ENCODE measurements at regions not wholly inside any gene's neighbourhood (a gene's known extent, or its start where the extent isn't known, plus 50 kb on each side); places are given as distances from the start of the nearest gene placed in this dataset.
"Not testable (repeated sequence)": the region's sequence is repeated elsewhere in the genome, so short reads cannot be mapped to it uniquely, and the experiment has no call there.

DNA sequence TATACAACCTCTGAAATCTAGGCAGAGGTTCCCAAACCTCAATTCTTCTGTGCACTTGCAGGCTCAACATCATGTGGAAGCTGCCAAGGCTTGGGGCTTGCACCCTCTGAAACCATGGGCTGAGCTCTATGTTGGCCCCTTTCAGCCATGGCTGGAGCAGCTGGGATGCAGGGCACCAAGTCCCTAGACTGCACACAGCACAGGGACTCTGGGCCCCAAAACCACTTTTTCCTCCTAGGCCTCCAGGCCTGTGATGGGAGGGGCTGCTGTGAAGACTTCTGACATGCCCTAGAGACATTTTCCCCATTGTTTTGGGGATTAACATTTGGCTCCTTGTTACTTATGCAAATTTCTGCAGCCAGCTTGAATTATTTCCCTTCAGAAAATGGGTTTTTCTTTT is 250.4 kb downstream of the ERMARD start:
- not testable (repeated sequence) for H3K36me3 ChIP-seq (ENCODE audit: insufficient read depth, low read length); H3K4me3 ChIP-seq (ENCODE audit: low read depth in 1 of 2, low read length in 2 of 2); H3K27ac ChIP-seq (ENCODE audit: low read depth, low read length); H3K4me1 ChIP-seq (ENCODE audit: insufficient read depth, low read length); H3K9me3 ChIP-seq (ENCODE audit: low read length); H3K9ac ChIP-seq (ENCODE audit: low read length); H3K27me3 ChIP-seq (ENCODE audit: control insufficient read depth in 1 of 2, insufficient read depth in 2 of 2, low read length in 2 of 2)

DNA sequence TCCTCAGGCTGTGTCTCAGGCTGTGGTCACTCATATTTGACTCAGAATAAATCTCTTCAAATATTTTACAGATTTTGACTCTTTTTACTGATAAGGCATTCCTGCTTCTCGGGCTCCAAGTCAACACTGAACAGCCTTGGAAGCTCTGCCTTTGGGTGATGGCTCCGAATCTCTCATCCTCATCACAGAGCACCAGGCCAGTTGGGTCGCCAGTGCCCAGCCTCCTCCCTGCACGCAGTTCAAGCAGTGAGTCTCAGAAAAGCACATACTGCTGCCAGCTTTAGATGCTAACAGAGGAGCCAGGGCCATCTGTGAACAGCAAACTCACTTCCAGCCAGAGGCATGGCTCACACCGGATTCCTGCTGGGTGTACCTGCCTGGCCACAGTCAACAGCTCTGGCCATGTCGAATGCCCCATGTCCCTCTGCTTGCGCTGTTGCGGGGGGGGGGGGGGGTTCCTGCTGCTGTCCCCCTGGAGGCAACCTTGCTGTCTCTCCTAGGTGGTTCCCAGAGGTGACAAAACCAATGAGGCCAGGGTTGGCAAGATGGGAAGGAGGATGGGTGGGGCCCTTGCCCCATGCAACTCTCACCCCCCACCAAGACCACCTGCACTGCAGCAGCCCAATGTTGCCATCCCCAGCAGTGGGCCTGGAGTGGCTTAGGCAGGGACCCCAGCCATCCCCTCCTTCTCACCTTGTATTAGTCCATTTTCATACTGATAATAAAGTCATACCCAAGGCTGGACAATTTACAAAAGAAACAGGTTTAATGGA is 248.8 kb downstream of the ERMARD start:
- H3K9me3 ChIP-seq (ENCODE audit: low read length), result no peaks in the 10 kb centered on the region
- H3K9ac ChIP-seq (ENCODE audit: low read length), result no peak overlapping the region
- H3K4me1 ChIP-seq (ENCODE audit: insufficient read depth, low read length), result no peaks in the 10 kb centered on the region
- no peaks in the 10 kb centered on the region for H3K36me3 ChIP-seq (ENCODE audit: insufficient read depth, low read length)
- H3K4me3 ChIP-seq (ENCODE audit: low read depth in 1 of 2, low read length in 2 of 2), result no peak overlapping the region
- no peak overlapping the region for H3K27ac ChIP-seq (ENCODE audit: low read depth, low read length)
- no peaks in the 10 kb centered on the region for H3K27me3 ChIP-seq (ENCODE audit: control insufficient read depth in 1 of 2, insufficient read depth in 2 of 2, low read length in 2 of 2)

DNA sequence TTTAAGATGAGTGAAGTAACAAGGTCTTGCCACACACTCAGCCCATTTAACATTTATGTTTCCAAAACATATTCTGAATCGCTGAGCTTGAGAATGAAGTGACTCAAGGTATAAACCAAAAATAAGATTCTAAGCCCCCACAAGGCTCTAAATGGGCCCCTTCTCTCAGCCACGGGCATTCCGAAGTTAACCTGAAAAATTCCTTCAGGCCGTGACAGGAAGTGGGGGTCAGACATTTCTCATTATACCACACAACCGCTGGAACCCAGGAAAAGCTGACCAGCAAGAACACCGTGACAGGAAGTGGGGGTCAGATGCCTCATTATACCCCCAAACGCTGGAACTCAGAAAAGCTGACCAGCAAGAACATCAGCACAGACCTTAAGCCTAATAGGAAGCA is 247.9 kb downstream of the ERMARD start:
- Histone ChIP-seq H3K36me3 (ENCODE audit: insufficient read depth, low read length) (no peaks in the 10 kb centered on the region), H3K27me3 (ENCODE audit: control insufficient read depth in 1 of 2, insufficient read depth in 2 of 2, low read length in 2 of 2) (no peaks in the 10 kb centered on the region), H3K9ac (ENCODE audit: low read length) (no peak overlapping the region), H3K9me3 (ENCODE audit: low read length) (no peaks in the 10 kb centered on the region), H3K27ac (ENCODE audit: low read depth, low read length) (no peak overlapping the region), H3K4me1 (ENCODE audit: insufficient read depth, low read length) (no peaks in the 10 kb centered on the region), H3K4me3 (ENCODE audit: low read depth in 1 of 2, low read length in 2 of 2) (no peak overlapping the region)

DNA sequence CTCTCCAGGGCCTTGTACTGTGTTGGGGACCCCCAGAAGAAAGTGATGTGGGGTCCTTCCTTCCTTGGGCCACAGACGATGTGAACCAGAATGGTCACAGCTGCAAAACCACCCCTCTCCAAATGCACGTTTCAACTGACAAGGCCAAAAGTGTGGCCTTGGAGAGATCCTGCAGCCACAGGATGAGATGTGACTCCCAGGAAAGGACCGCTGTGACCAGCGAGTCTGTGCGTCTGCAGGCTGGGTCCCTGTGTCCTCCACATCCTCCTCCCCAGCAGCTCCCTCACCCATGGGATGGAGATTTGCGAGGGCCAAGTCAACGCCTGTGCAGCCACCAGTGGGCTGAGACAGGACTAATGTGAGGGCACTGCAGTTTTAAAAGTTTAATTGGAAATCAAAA is 247.0 kb downstream of the ERMARD start:
- no peaks in the 10 kb centered on the region for H3K36me3 ChIP-seq (ENCODE audit: insufficient read depth, low read length)
- H3K27ac ChIP-seq (ENCODE audit: low read depth, low read length), result no peak overlapping the region
- no peaks in the 10 kb centered on the region for H3K4me1 ChIP-seq (ENCODE audit: insufficient read depth, low read length)
- no peaks in the 10 kb centered on the region for H3K9me3 ChIP-seq (ENCODE audit: low read length)
- no peaks in the 10 kb centered on the region for H3K27me3 ChIP-seq (ENCODE audit: control insufficient read depth in 1 of 2, insufficient read depth in 2 of 2, low read length in 2 of 2)
- H3K9ac ChIP-seq (ENCODE audit: low read length), result no peak overlapping the region
- H3K4me3 ChIP-seq (ENCODE audit: low read depth in 1 of 2, low read length in 2 of 2), result no peak overlapping the region

DNA sequence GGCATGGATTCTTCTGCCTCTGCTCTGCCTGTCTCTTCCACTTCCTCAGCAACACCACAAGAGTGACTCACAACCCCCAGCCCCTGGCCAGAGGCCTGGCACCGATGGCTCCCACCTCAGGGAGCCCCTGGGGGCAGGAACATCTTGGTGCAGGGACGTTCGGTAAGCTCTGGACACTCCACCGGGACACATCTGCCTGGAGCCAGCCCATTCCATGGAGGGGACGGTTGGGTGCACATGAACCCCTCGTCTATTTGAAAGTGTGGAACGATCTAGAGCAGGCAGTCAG is 246.5 kb downstream of the ERMARD start:
- H3K36me3 ChIP-seq (ENCODE audit: insufficient read depth, low read length), result no peaks in the 10 kb centered on the region
- H3K4me1 ChIP-seq (ENCODE audit: insufficient read depth, low read length), result no peaks in the 10 kb centered on the region
- H3K9ac ChIP-seq (ENCODE audit: low read length), result no peak overlapping the region
- no peak overlapping the region for H3K4me3 ChIP-seq (ENCODE audit: low read depth in 1 of 2, low read length in 2 of 2)
- no peaks in the 10 kb centered on the region for H3K9me3 ChIP-seq (ENCODE audit: low read length)
- H3K27me3 ChIP-seq (ENCODE audit: control insufficient read depth in 1 of 2, insufficient read depth in 2 of 2, low read length in 2 of 2), result no peaks in the 10 kb centered on the region
- no peak overlapping the region for H3K27ac ChIP-seq (ENCODE audit: low read depth, low read length)

DNA sequence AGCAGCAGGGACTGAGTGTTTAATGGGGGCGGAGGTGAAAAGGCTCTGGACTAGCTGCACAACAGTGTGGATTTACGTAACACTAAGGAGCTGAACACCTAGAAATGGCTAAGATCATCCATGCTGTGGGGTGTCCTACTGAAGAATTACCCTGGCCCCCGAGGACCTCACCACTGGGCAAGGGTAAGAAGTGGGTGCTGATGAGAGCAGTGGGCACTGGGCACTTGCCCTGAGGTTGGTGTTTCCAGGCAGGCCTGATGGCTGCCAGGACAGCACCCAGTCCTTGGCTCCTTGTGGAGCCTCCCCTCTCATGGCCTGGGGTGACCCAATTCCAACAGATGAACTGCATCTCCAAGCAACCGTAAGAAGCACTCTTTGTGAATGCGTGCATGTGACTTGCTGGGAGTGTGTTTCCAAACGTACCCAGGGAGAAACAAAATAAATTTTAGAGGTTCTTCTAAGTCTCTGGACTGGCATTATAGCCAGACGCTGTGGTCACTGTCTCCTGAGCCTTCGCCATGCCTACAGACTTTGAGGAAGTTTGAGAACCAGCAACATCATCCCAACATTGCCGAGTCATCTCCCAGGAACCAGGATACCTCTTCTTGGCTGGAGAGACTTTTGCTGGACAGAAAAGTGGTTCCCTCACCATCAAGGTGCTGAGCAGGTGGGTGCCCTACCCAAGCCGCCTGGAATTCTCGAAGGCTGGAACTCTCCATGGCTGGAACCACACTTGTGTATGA is 245.9 kb downstream of the ERMARD start:
- Histone ChIP-seq H3K9me3 (ENCODE audit: low read length) (no peaks in the 10 kb centered on the region), H3K4me3 (ENCODE audit: low read depth in 1 of 2, low read length in 2 of 2) (no peak overlapping the region), H3K27me3 (ENCODE audit: control insufficient read depth in 1 of 2, insufficient read depth in 2 of 2, low read length in 2 of 2) (no peaks in the 10 kb centered on the region), H3K27ac (ENCODE audit: low read depth, low read length) (no peak overlapping the region), H3K4me1 (ENCODE audit: insufficient read depth, low read length) (no peaks in the 10 kb centered on the region), H3K36me3 (ENCODE audit: insufficient read depth, low read length) (no peaks in the 10 kb centered on the region), H3K9ac (ENCODE audit: low read length) (no peak overlapping the region)

DNA sequence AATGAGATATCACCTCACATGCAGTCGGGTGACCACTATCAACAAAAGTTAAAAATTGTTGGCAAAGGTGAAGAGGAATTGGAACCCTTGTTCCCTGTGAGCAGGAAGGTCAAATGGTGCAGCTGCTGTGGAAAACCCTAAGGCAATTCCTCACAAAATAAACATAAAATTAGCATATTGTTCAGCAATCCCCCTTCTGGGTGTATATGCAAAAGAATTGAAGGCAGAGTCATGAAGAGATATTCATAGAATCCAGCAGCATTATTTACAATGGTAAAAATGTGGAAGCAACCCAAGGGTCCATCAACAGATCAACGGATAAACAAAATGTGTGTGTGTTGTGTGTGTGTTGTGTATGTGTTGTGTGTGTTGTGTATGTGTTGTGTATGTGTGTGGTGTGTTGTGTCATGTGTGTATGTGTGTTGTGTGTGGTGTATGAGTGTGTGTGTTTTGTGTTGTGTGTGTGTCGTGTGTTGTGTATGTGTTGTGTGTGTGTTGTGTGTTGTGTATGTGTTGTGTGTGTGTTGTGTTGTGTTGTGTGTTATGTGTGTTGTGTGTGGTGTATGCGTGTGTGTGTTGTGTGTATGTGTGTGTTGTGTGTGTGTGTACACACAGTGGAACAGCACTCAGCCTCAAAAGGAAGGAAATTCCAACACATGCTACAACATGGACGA is 245.1 kb downstream of the ERMARD start:
- no peak overlapping the region for H3K9ac ChIP-seq (ENCODE audit: low read length)
- H3K27me3 ChIP-seq (ENCODE audit: control insufficient read depth in 1 of 2, insufficient read depth in 2 of 2, low read length in 2 of 2), result no peaks in the 10 kb centered on the region
- H3K27ac ChIP-seq (ENCODE audit: low read depth, low read length), result no peak overlapping the region
- H3K9me3 ChIP-seq (ENCODE audit: low read length), result no peaks in the 10 kb centered on the region
- no peaks in the 10 kb centered on the region for H3K36me3 ChIP-seq (ENCODE audit: insufficient read depth, low read length)
- no peaks in the 10 kb centered on the region for H3K4me1 ChIP-seq (ENCODE audit: insufficient read depth, low read length)
- no peak overlapping the region for H3K4me3 ChIP-seq (ENCODE audit: low read depth in 1 of 2, low read length in 2 of 2)

DNA sequence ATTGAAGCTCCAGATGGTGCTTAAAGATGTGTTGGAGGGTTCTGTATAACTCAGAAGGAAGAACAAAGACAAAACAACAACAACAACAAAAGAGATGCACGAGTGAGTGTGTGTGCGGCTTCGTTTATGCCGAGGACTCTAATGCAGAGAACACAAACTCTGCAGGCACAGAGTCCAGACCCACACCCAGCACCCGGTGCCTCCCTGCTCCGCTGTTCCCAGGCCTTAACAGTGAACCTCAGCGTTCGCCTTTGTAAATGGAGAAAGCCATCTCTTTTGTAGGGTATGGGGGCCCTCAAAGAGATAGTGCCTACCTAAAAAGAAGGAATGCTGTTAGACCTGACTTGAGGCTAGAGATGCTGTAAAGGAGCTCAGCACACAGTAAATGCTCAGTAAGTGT is 243.3 kb downstream of the ERMARD start:
- H3K36me3 ChIP-seq (ENCODE audit: insufficient read depth, low read length), result no peaks in the 10 kb centered on the region
- no peaks in the 10 kb centered on the region for H3K4me1 ChIP-seq (ENCODE audit: insufficient read depth, low read length)
- H3K9ac ChIP-seq (ENCODE audit: low read length), result no peak overlapping the region
- H3K27ac ChIP-seq (ENCODE audit: low read depth, low read length), result no peak overlapping the region
- H3K4me3 ChIP-seq (ENCODE audit: low read depth in 1 of 2, low read length in 2 of 2), result no peak overlapping the region
- H3K9me3 ChIP-seq (ENCODE audit: low read length), result no peaks in the 10 kb centered on the region
- H3K27me3 ChIP-seq (ENCODE audit: control insufficient read depth in 1 of 2, insufficient read depth in 2 of 2, low read length in 2 of 2), result no peaks in the 10 kb centered on the region

DNA sequence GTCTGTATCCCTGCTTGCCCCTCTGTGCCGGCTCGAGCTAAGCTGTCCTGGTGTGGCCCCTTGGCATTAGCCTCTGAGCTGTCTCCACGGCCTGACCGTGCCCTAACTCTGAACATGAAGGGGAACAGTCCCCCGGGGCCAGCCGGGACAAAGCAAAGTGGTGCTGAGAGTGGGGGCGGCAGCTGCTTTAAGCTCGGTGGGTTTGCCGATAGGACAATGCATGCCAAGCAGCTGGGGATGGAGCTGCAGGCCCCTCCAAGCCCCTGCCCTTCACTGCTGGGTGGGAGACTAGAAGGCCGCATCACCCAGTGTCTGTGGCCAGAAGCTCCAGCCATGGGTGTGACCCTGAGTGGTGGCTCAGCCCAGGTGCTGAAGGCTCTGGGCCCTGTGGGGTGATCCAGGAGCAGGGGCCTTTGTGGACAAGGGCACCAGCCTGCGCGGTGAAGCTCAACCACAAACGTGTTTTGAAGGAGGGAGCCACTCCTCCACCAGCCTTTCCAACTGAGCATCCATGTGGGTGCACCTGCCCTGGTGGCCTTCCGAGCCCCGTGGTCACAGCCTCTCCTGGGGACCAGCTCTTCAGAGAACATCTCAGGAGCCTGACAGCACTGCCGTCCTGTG is 242.5 kb downstream of the ERMARD start:
- Histone ChIP-seq H3K27ac (ENCODE audit: low read depth, low read length) (no peak overlapping the region), H3K9me3 (ENCODE audit: low read length) (no peaks in the 10 kb centered on the region), H3K4me1 (ENCODE audit: insufficient read depth, low read length) (no peaks in the 10 kb centered on the region), H3K4me3 (ENCODE audit: low read depth in 1 of 2, low read length in 2 of 2) (no peak overlapping the region), H3K9ac (ENCODE audit: low read length) (no peak overlapping the region), H3K36me3 (ENCODE audit: insufficient read depth, low read length) (no peaks in the 10 kb centered on the region), H3K27me3 (ENCODE audit: control insufficient read depth in 1 of 2, insufficient read depth in 2 of 2, low read length in 2 of 2) (no peaks in the 10 kb centered on the region)

DNA sequence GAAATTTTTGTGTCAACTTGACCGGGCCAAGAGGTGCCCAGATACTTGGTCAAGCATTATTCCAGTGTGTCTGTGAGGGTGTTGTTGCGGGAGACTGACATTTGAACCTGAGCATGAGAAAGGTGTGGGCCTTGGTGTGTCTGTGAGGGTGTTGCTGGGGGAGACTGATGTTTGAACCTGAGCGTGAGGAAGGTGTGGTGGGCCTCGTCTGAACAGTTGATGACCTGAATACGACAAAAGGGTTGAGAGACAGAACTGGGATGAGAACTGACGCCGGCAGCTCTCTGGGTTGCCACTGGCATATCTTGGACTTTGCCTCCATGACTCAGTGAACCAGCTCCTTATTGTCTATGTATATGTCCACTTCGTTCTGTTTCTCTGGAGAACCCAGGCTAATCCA is 240.5 kb downstream of the ERMARD start:
- no peak overlapping the region for H3K4me3 ChIP-seq (ENCODE audit: low read depth in 1 of 2, low read length in 2 of 2)
- no peaks in the 10 kb centered on the region for H3K4me1 ChIP-seq (ENCODE audit: insufficient read depth, low read length)
- H3K9me3 ChIP-seq (ENCODE audit: low read length), result no peaks in the 10 kb centered on the region
- H3K27ac ChIP-seq (ENCODE audit: low read depth, low read length), result no peak overlapping the region
- H3K9ac ChIP-seq (ENCODE audit: low read length), result no peak overlapping the region
- H3K36me3 ChIP-seq (ENCODE audit: insufficient read depth, low read length), result no peaks in the 10 kb centered on the region
- no peaks in the 10 kb centered on the region for H3K27me3 ChIP-seq (ENCODE audit: control insufficient read depth in 1 of 2, insufficient read depth in 2 of 2, low read length in 2 of 2)

DNA sequence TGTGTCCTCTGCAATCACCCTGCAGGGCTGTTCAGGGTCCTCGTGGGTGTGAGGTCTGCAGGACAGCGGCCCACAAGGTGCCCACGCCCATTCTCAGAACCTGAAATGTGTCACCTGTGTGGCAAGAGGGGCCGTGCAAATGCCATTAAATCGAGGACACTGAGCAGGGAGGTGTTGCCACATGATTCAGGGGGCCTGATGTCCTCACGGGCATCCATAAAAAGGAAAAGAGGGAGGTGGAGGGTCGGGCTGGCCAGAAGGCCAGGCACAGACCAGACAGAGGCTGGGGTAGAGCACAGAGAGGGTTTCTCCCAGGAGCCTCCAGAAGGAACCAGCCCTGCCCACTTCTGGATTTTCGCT is 239.6 kb downstream of the ERMARD start:
- Histone ChIP-seq H3K27ac (ENCODE audit: low read depth, low read length) (no peak overlapping the region), H3K27me3 (ENCODE audit: control insufficient read depth in 1 of 2, insufficient read depth in 2 of 2, low read length in 2 of 2) (no peaks in the 10 kb centered on the region), H3K4me3 (ENCODE audit: low read depth in 1 of 2, low read length in 2 of 2) (no peak overlapping the region), H3K4me1 (ENCODE audit: insufficient read depth, low read length) (no peaks in the 10 kb centered on the region), H3K9me3 (ENCODE audit: low read length) (no peaks in the 10 kb centered on the region), H3K36me3 (ENCODE audit: insufficient read depth, low read length) (no peaks in the 10 kb centered on the region), H3K9ac (ENCODE audit: low read length) (no peak overlapping the region)

All from muscle layer of colon (tissue), 2 donors.